Ectodermal cell (in vitro differentiated cells): ENCODE measurements at regions not wholly inside any gene's neighbourhood (a gene's known extent, or its start where the extent isn't known, plus 50 kb on each side); places are given as distances from the start of the nearest gene placed in this dataset.

Experiments
- H3K27ac ChIP-seq: 2 replicates; pipeline ENCODE4 v1.7.0; 2013; ENCODE audit warnings: mild to moderate bottlenecking, low read depth, low read length; ENCODE audit not compliant: insufficient read depth, poor library complexity, severe bottlenecking
- H3K27me3 ChIP-seq: 2 replicates; pipeline ENCODE4 v1.7.0; 2013; ENCODE audit warnings: mild to moderate bottlenecking, low read length; ENCODE audit not compliant: insufficient read depth, control insufficient read depth, poor library complexity, severe bottlenecking
- H3K36me3 ChIP-seq: one replicate; pipeline ENCODE4 v1.7.0; 2013; ENCODE audit warnings: low read length; ENCODE audit not compliant: control insufficient read depth, insufficient read depth
- H3K4me1 ChIP-seq: one replicate; pipeline ENCODE4 v1.7.0; 2013; ENCODE audit warnings: low read length; ENCODE audit not compliant: control insufficient read depth, insufficient read depth
- H3K4me3 ChIP-seq: 2 replicates; pipeline ENCODE4 v1.7.0; 2013; ENCODE audit warnings: low read depth, low read length, control low read depth; ENCODE audit not compliant: insufficient read depth
- H3K9me3 ChIP-seq: 2 replicates; pipeline ENCODE4 v1.7.0; 2013; ENCODE audit warnings: mild to moderate bottlenecking, low read length, moderate library complexity; ENCODE audit not compliant: control insufficient read depth
- WGBS, 2 experiments: methylation state at CpG; one replicate each; pipeline ENCODE4 v1.1.7; 2013; ENCODE audit warnings: missing lambda C conversion rate in 2 of 2; 5-methylcytosine and 5-hydroxymethylcytosine counted together

- H3K36me3 ChIP-seq = no peaks in the 10 kb centered on the region
- no peaks in the 10 kb centered on the region for H3K9me3 ChIP-seq
- no peak overlapping the region for H3K4me3 ChIP-seq
- no peaks in the 10 kb centered on the region for H3K27me3 ChIP-seq
- no peak overlapping the region for H3K27ac ChIP-seq
- WGBS, 2 experiments = 95 to 96% methylated on average over 28 of the region's 28 CpGs
- no peaks in the 10 kb centered on the region for H3K4me1 ChIP-seq
Measured at GRCh38 chr7:145269418-145270161, 433.7 kb upstream of the TPK1 start.

- Histone ChIP-seq H3K9me3 (no peaks in the 10 kb centered on the region), H3K4me1 (no peaks in the 10 kb centered on the region), H3K36me3 (no peaks in the 10 kb centered on the region), H3K4me3 (no peak overlapping the region), H3K27ac (no peak overlapping the region), H3K27me3 (no peaks in the 10 kb centered on the region)
- 96 to 100% methylated on average over 2 to 3 of the region's 4 CpGs for WGBS, 2 experiments
Measured at GRCh38 chr7:145265180-145265579, 429.3 kb upstream of the TPK1 start.

GRCh38 chr7:145263886-145264285 is 428.0 kb upstream of the TPK1 start:
- Histone ChIP-seq H3K4me1 (no peaks in the 10 kb centered on the region), H3K36me3 (no peaks in the 10 kb centered on the region), H3K27me3 (no peaks in the 10 kb centered on the region), H3K4me3 (no peak overlapping the region), H3K9me3 (no peaks in the 10 kb centered on the region), H3K27ac (no peak overlapping the region)
- WGBS, 2 experiments = 46 to 50% methylated on average over 1 of the region's 1 CpG

- Histone ChIP-seq H3K27ac (no peak overlapping the region), H3K27me3 (no peaks in the 10 kb centered on the region), H3K4me1 (no peaks in the 10 kb centered on the region), H3K9me3 (no peaks in the 10 kb centered on the region), H3K36me3 (no peaks in the 10 kb centered on the region), H3K4me3 (no peak overlapping the region)
Measured at GRCh38 chr7:145252031-145252430, 416.2 kb upstream of the TPK1 start.

- 35 to 51% methylated on average over 2 of the region's 4 CpGs for WGBS, 2 experiments
- H3K27me3 ChIP-seq = no peaks in the 10 kb centered on the region
- H3K9me3 ChIP-seq = no peaks in the 10 kb centered on the region
- no peaks in the 10 kb centered on the region for H3K36me3 ChIP-seq
- no peak overlapping the region for H3K27ac ChIP-seq
- H3K4me3 ChIP-seq = no peak overlapping the region
- H3K4me1 ChIP-seq = peaks cover 3% of the 10 kb centered on the region
Measured at GRCh38 chr7:145224775-145225174, 388.9 kb upstream of the TPK1 start.

- Histone ChIP-seq H3K4me1 (peaks cover under 1% of the 10 kb centered on the region), H3K4me3 (no peak overlapping the region), H3K9me3 (no peaks in the 10 kb centered on the region), H3K36me3 (no peaks in the 10 kb centered on the region), H3K27ac (no peak overlapping the region), H3K27me3 (no peaks in the 10 kb centered on the region)
- 88 to 91% methylated on average over 4 of the region's 4 CpGs for WGBS, 2 experiments
Measured at GRCh38 chr7:145219461-145219860, 383.6 kb upstream of the TPK1 start.

GRCh38 chr7:145216866-145217265 is 381.0 kb upstream of the TPK1 start:
- WGBS, 2 experiments = 80 to 82% methylated on average over 2 to 4 of the region's 4 CpGs
- Histone ChIP-seq H3K9me3 (no peaks in the 10 kb centered on the region), H3K36me3 (no peaks in the 10 kb centered on the region), H3K4me1 (no peaks in the 10 kb centered on the region), H3K27ac (no peak overlapping the region), H3K4me3 (no peak overlapping the region), H3K27me3 (no peaks in the 10 kb centered on the region)

- no peak overlapping the region for H3K27ac ChIP-seq
Measured at GRCh38 chr7:145212050-145212449, 376.2 kb upstream of the TPK1 start.

GRCh38 chr7:145211211-145211610 is 375.4 kb upstream of the TPK1 start:
- 84 to 92% methylated on average over 1 of the region's 2 CpGs for WGBS, 2 experiments
- H3K27me3 ChIP-seq = no peaks in the 10 kb centered on the region
- no peaks in the 10 kb centered on the region for H3K36me3 ChIP-seq
- H3K9me3 ChIP-seq = no peaks in the 10 kb centered on the region
- no peaks in the 10 kb centered on the region for H3K4me1 ChIP-seq
- no peak overlapping the region for H3K4me3 ChIP-seq
- no peak overlapping the region for H3K27ac ChIP-seq

More at GRCh38 chr7:145212050-145212449, 376.2 kb upstream of the TPK1 start:
- Histone ChIP-seq H3K27me3 (no peaks in the 10 kb centered on the region), H3K36me3 (no peaks in the 10 kb centered on the region), H3K4me1 (no peaks in the 10 kb centered on the region), H3K4me3 (no peak overlapping the region), H3K9me3 (no peaks in the 10 kb centered on the region)
- WGBS, 2 experiments = 91 to 95% methylated on average over 5 to 6 of the region's 6 CpGs

GRCh38 chr7:145193951-145194350 is 358.1 kb upstream of the TPK1 start:
- 94% methylated on average over 3 to 4 of the region's 4 CpGs for WGBS, 2 experiments
- no peak overlapping the region for H3K27ac ChIP-seq
- H3K4me3 ChIP-seq = no peak overlapping the region
- no peaks in the 10 kb centered on the region for H3K9me3 ChIP-seq
- H3K27me3 ChIP-seq = no peaks in the 10 kb centered on the region
- H3K4me1 ChIP-seq = no peaks in the 10 kb centered on the region
- no peaks in the 10 kb centered on the region for H3K36me3 ChIP-seq
